Spleen (tissue), 11 donors: ENCODE measurements at regions not wholly inside any gene's neighbourhood (a gene's known extent, or its start where the extent isn't known, plus 50 kb on each side); places are given as distances from the start of the nearest gene placed in this dataset.

Source experiments
- DNase-seq: peaks from one replicate; pipeline ENCODE4 v3.0.0-alpha.2; 2020
- H3K27ac ChIP-seq, 8 donors: fragments of 200-600 bp; sonication (generic) in 7 of 8; 1 replicate in 4 of 8; 2 replicates in 4 of 8; pipeline versions ENCODE4 v1.5.0 to v1.8.0; 2016 to 2021; ENCODE audit warnings: inconsistent platforms in 4 of 8, mild to moderate bottlenecking in 4 of 8, moderate library complexity in 1 of 8
- H3K27me3 ChIP-seq, 7 donors: fragments of 200-600 bp; sonication (generic) in 6 of 7; replicated peaks in 1 of 7; 1 replicate in 4 of 7; 2 replicates in 3 of 7; pipeline versions ENCODE4 v1.5.0 to v1.8.0; 2016 to 2021; ENCODE audit warnings: inconsistent platforms in 3 of 7, mild to moderate bottlenecking in 1 of 7
- H3K36me3 ChIP-seq, 6 donors: fragments of 200-600 bp; sonication (generic) in 5 of 6; 1 replicate in 4 of 6; 2 replicates in 2 of 6; pipeline versions ENCODE4 v1.5.0 to v1.8.0; 2016 to 2021; ENCODE audit warnings: inconsistent platforms in 2 of 6
- H3K4me1 ChIP-seq, 6 donors: fragments of 200-600 bp; sonication (generic) in 5 of 6; 1 replicate in 3 of 6; 2 replicates in 3 of 6; pipeline versions ENCODE4 v1.5.0 to v1.8.0; 2016 to 2021; ENCODE audit warnings: inconsistent platforms in 3 of 6
- H3K4me3 ChIP-seq, 8 donors: fragments of 200-600 bp; sonication (generic) in 7 of 8; 1 replicate in 4 of 8; 2 replicates in 4 of 8; pipeline versions ENCODE4 v1.5.0 to v1.8.0; 2016 to 2021; ENCODE audit warnings: inconsistent platforms in 4 of 8, mild to moderate bottlenecking in 4 of 8, moderate library complexity in 2 of 8
- H3K9me3 ChIP-seq, 8 donors: fragments of 200-600 bp; sonication (generic) in 7 of 8; 1 replicate in 4 of 8; 2 replicates in 4 of 8; pipeline versions ENCODE4 v1.5.0 to v1.8.0; 2016 to 2021; ENCODE audit warnings: inconsistent platforms in 4 of 8
- CTCF ChIP-seq, 11 experiments: fragments of 200-600 bp in 7 of 11; fragments of 450-650 bp in 4 of 11; sonication (generic) in 4 of 11; IDR thresholded peaks in 8 of 11; conservative IDR thresholded peaks in 3 of 11; 1 replicate in 7 of 11; 2 replicates in 4 of 11; pipeline versions ENCODE4 v1.4.0 to v1.8.0; 2016 to 2021; ENCODE audit warnings: antibody characterized with exemption in 11 of 11, inconsistent platforms in 4 of 11, mild to moderate bottlenecking in 1 of 11
- POLR2A ChIP-seq, 3 donors: fragments of 450-650 bp; IDR thresholded peaks; one replicate each; pipeline ENCODE4 v1.5.1; 2017; ENCODE audit warnings: antibody characterized with exemption in 3 of 3, mild to moderate bottlenecking in 1 of 3
- POLR2AphosphoS5 ChIP-seq, 3 donors: sonication (generic); formaldehyde crosslinking; IDR thresholded peaks; one replicate each; pipeline ENCODE4 v1.5.1; 2017; ENCODE audit warnings: antibody characterized with exemption in 3 of 3
- WGBS, 5 donors: extraction: QIAGEN DNeasy Blood & Tissue Kit in 3 of 5; methylation state at CpG; one replicate each; pipeline versions ENCODE4 v1.1.5 to v1.1.7; 2013 to 2018; 5-methylcytosine and 5-hydroxymethylcytosine counted together
- intact Hi-C: fragments of 100-400 bp; cut with DNase I; formaldehyde crosslinking; loops from one replicate; pipeline ENCODE4 v1.15.0; 2023; ENCODE audit warnings: low total_unique reads
- donor health status: healthy with polysubstance abuse.
- donor health status: DM: no; HTN: no; CAD: no; lungs with moderate emphysema.
- donor health status: DM: no; HTN: no; CAD: no.
- donor health status: Bipolar disorder and iron deficiency.
- donor health status: healthy.
- donor health status: DM: no; HTN: no; CAD: no.
- donor health status: DM: yes; HTN: yes; CAD: no.

DNA sequence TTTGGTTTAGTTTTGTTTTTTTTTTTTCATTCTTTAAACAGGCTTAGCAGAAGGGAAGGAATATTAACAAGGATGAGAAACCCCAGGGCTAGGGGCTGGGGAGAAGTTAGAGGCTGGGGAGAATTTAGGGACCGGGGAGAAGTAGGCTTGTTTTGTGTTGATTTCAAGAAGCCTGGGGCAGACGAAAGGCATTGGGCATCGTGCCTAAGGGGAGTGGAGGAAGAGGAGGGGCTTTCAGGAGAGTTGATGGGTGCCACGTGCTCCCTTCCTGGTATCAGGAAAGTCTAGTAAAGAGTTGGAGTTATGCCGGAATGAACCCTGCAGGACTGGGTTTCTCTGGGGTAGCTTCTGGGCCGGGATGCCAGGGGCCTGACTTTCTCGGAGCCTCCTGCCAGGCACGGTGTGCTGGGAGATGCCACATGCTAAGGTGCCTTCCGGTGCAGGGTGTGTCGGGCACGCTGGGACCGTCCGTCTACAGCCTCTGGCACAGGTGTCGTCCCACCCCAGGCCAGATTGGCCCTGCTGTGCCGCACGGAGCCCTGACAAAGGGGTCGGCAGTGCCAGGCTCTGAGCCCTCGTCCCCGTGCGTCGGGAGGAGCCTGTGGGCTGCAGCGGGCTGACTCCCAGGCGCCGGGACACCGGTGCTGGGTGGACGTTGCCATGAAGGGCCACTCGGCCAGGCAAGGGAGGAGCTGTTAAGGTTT is 159.9 kb downstream of the OLFM1 start:
- 67 to 86% (median 79%) methylated on average over 14 to 27 of the region's 27 CpGs for WGBS, 5 donors
- Histone ChIP-seq H3K9me3 (no peaks in the 10 kb centered on the region), H3K27me3 (peaks cover 0 to 84% (median 8%) of the 10 kb centered on the region in 7 donors), H3K4me3 (no peak overlapping the region), H3K36me3 (no peaks in the 10 kb centered on the region), H3K27ac (no peak overlapping the region), H3K4me1 (no peaks in the 10 kb centered on the region)
- intact Hi-C loops = no loop called here
- TF ChIP-seq POLR2AphosphoS5 (IDR thresholded peaks at IDR 0.05) (no peak), POLR2A (IDR thresholded peaks at IDR 0.05) (no peak), CTCF (IDR thresholded peaks at IDR 0.05 in 8 of 11, conservative IDR thresholded peaks at IDR 0.05 in 3 of 11) (no peak)
- DNase-seq = peak; percentile 57

DNA sequence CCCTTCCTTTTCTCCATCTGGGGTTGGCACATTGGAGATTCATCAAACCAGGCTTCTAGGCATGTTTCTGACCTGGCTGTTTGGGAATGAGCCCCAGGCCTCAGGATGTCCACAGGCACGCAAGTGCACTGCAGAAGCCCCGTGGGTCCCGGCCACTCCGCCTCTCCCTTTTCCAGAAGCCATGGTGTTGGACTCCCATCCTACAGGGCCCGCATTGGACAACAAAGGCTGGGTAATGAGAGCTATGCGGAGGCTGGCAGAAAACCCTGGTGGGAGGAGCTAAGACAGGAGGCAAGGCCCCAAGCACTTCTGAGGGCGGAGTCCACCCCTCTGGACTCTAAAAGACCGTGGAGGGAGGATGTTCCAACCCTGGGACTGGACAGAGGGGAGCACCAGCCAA is 160.6 kb downstream of the OLFM1 start:
- Histone ChIP-seq H3K4me1 (no peaks in the 10 kb centered on the region), H3K27me3 (peaks cover 0 to 84% (median 8%) of the 10 kb centered on the region in 7 donors), H3K36me3 (no peaks in the 10 kb centered on the region), H3K9me3 (no peaks in the 10 kb centered on the region), H3K4me3 (no peak overlapping the region), H3K27ac (no peak overlapping the region)
- WGBS, 5 donors = 61 to 83% (median 75%) methylated on average over 5 to 8 of the region's 8 CpGs
- TF ChIP-seq POLR2A (IDR thresholded peaks at IDR 0.05) = no peak
- TF ChIP-seq CTCF (IDR thresholded peaks at IDR 0.05 in 8 of 11, conservative IDR thresholded peaks at IDR 0.05 in 3 of 11) = no peak
- no peak for TF ChIP-seq POLR2AphosphoS5 (IDR thresholded peaks at IDR 0.05)
- intact Hi-C loops = no loop called here
- peak; percentile 54 for DNase-seq

DNA sequence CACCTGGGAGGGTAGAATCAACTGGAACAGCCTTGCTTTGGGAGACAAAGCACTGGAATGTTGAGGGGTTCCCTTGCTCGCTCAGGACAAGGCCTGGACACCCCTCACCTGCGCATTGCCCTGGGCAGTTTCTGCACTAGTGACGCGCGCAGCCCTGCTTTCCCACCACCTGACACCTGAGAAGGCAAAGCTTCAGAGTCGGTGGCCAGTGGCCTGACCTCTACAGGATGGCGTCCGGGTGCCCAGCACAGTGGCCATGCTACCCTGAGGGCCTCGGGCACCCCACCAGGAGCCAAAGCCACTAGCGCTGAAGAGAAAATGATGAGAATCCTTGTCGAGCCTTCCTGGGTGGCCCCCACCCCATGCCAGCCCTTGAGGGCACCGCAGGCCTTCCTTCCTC is 161.3 kb downstream of the OLFM1 start:
- Histone ChIP-seq H3K36me3 (no peaks in the 10 kb centered on the region), H3K4me1 (no peaks in the 10 kb centered on the region), H3K27me3 (peaks cover 0 to 84% (median 8%) of the 10 kb centered on the region in 7 donors), H3K9me3 (no peaks in the 10 kb centered on the region), H3K4me3 (no peak overlapping the region), H3K27ac (no peak overlapping the region)
- TF ChIP-seq POLR2A (IDR thresholded peaks at IDR 0.05) (no peak), POLR2AphosphoS5 (IDR thresholded peaks at IDR 0.05) (no peak), CTCF (IDR thresholded peaks at IDR 0.05 in 8 of 11, conservative IDR thresholded peaks at IDR 0.05 in 3 of 11) (no peak)
- peak; percentile 51 for DNase-seq
- 81 to 96% (median 92%) methylated on average over 6 to 12 of the region's 12 CpGs for WGBS, 5 donors
- intact Hi-C loops = no loop called here

DNA sequence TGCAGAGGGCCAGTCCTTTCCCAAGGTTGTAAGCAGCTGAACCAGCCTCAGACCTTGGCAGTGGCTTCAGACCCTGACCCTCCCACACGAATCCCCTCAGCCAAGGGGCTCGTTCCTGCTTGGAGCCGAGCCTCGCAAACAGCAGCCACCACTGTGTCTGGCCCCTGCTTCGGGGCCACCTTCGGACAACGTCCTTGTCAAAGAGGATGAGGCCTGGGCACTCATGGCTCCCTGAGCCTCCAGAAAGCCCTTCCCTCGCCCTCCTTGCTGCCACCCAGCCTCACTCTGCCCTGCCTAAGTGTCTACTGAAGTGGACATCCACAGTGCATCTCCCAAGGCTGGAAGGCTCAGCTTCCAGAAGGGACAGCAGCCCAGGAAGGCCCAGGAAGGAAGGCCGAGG is 161.7 kb downstream of the OLFM1 start:
- H3K27ac ChIP-seq = no peak overlapping the region
- TF ChIP-seq POLR2AphosphoS5 (IDR thresholded peaks at IDR 0.05) = no peak
- no peak for TF ChIP-seq CTCF (IDR thresholded peaks at IDR 0.05 in 8 of 11, conservative IDR thresholded peaks at IDR 0.05 in 3 of 11)
- TF ChIP-seq POLR2A (IDR thresholded peaks at IDR 0.05) = no peak
- no peak overlapping the region for H3K4me3 ChIP-seq
- 71 to 86% (median 81%) methylated on average over 9 of the region's 9 CpGs for WGBS, 5 donors
- no peaks in the 10 kb centered on the region for H3K4me1 ChIP-seq
- intact Hi-C loops = no loop called here
- no peaks in the 10 kb centered on the region for H3K9me3 ChIP-seq
- DNase-seq = peak; percentile 52
- no peaks in the 10 kb centered on the region for H3K36me3 ChIP-seq
- peaks cover 0 to 84% (median 5%) of the 10 kb centered on the region in 7 donors for H3K27me3 ChIP-seq
